IMR-90 (cell line): ENCODE measurements at regions not wholly inside any gene's neighbourhood (a gene's known extent, or its start where the extent isn't known, plus 50 kb on each side); places are given as distances from the start of the nearest gene placed in this dataset.

ENCODE experiments used
- ATAC-seq: fragments of 200-7000 bp; cut with Tn5 transposase; 2 replicates; pipeline ENCODE4 v1.9.1; 2020; ENCODE audit warnings: low read depth, mild to moderate bottlenecking, moderate library complexity
- BruUV-seq: library from RNA; stranded (reverse); fragments of 400-500 nt; replicated peaks from 2 replicates; lab custom pipeline; 2021; lab: Mats Ljungman, UMichigan
- CTCF ChIA-PET: fragments of 300-600 bp; formaldehyde crosslinking; extraction: SDS; loops from one replicate; lab custom pipeline; 2021; ENCODE audit warnings: antibody characterized with exemption; lab: Yijun Ruan, JAX
- POLR2A ChIA-PET: fragments of 300-600 bp; sonication (Branson Sonifier 250); formaldehyde crosslinking; loops from one replicate; lab custom pipeline; 2022; ENCODE audit warnings: antibody characterized with exemption; ENCODE audit not compliant: unreplicated experiment; lab: Charles Lee
- DNase-seq: peaks from one replicate; pipeline ENCODE4 v3.0.0; 2013
- H2AFZ ChIP-seq: replicated peaks from 2 replicates; pipeline ENCODE3; 2013; ENCODE audit warnings: low read length, mild to moderate bottlenecking; ENCODE audit not compliant: poor library complexity
- H2AK5ac ChIP-seq: 2 replicates; pipeline ENCODE4 v1.6.1; 2013; ENCODE audit warnings: low read depth, low read length, inconsistent platforms
- H2AK9ac ChIP-seq: replicated peaks from 2 replicates; pipeline ENCODE3; 2013; ENCODE audit warnings: mild to moderate bottlenecking, low read depth, low read length, moderate library complexity; ENCODE audit not compliant: poor library complexity
- H2BK120ac ChIP-seq: 2 replicates; pipeline ENCODE4 v1.6.1; 2013; ENCODE audit warnings: low read depth, low read length, inconsistent platforms
- H2BK15ac ChIP-seq: 3 replicates; pipeline ENCODE4 v1.6.1; 2013; ENCODE audit warnings: low read depth, low read length, inconsistent platforms
- H2BK20ac ChIP-seq: 2 replicates; pipeline ENCODE4 v1.6.1; 2013; ENCODE audit warnings: low read depth, mild to moderate bottlenecking, inconsistent platforms, low read length, moderate library complexity
- H2BK5ac ChIP-seq: 2 replicates; pipeline ENCODE4 v1.6.1; 2013; ENCODE audit warnings: mild to moderate bottlenecking, low read depth, low read length, inconsistent platforms; ENCODE audit not compliant: poor library complexity, severe bottlenecking
- H3K14ac ChIP-seq: replicated peaks from 2 replicates; pipeline ENCODE4 v1.6.1; 2013; ENCODE audit warnings: low read depth, low read length, inconsistent platforms
- H3K18ac ChIP-seq: 2 replicates; pipeline ENCODE4 v1.6.1; 2013; ENCODE audit warnings: low read depth, low read length, control low read depth
- H3K23ac ChIP-seq: 2 replicates; pipeline ENCODE4 v1.6.1; 2013; ENCODE audit warnings: low read depth, low read length, inconsistent platforms
- H3K27ac ChIP-seq: 2 replicates; pipeline ENCODE4 v1.5.1; 2013; ENCODE audit warnings: mild to moderate bottlenecking, control low read depth, low read length; ENCODE audit not compliant: insufficient read depth
- H3K27me3 ChIP-seq: 2 replicates; pipeline ENCODE4 v1.6.1; 2013; ENCODE audit warnings: low read length; ENCODE audit not compliant: control insufficient read depth, insufficient read depth
- H3K36me3 ChIP-seq: 2 replicates; pipeline ENCODE4 v1.6.1; 2013; ENCODE audit warnings: low read length, mixed read lengths; ENCODE audit not compliant: control insufficient read depth, insufficient read depth
- H3K4ac ChIP-seq: 2 replicates; pipeline ENCODE4 v1.6.1; 2013; ENCODE audit warnings: low read depth, low read length, inconsistent platforms
- H3K4me1 ChIP-seq: 2 replicates; pipeline ENCODE4 v1.6.1; 2013; ENCODE audit warnings: low read length, mixed read lengths; ENCODE audit not compliant: control insufficient read depth, insufficient read depth
- H3K4me2 ChIP-seq: 2 replicates; pipeline ENCODE4 v1.6.1; 2013; ENCODE audit warnings: low read depth, mild to moderate bottlenecking, control low read depth, low read length, moderate library complexity
- H3K4me3 ChIP-seq: 2 replicates; pipeline ENCODE4 v1.5.1; 2013; ENCODE audit warnings: low read depth, mild to moderate bottlenecking, control low read depth, low read length, moderate library complexity; ENCODE audit not compliant: insufficient read depth
- H3K56ac ChIP-seq: 2 replicates; pipeline ENCODE4 v1.6.1; 2013; ENCODE audit warnings: low read length, inconsistent platforms; ENCODE audit not compliant: insufficient read depth; ENCODE audit errors: extremely low read depth
- H3K79me1 ChIP-seq, 2 experiments: 2 replicates each; pipeline ENCODE4 v1.6.1; 2013; ENCODE audit warnings: low read length in 2 of 2, inconsistent platforms in 1 of 2, low read depth in 1 of 2
- H3K9ac ChIP-seq: 2 replicates; pipeline ENCODE4 v1.6.1; 2013; ENCODE audit warnings: low read depth, low read length, control low read depth
- H3K9me1 ChIP-seq: 2 replicates; pipeline ENCODE4 v1.6.1; 2013; ENCODE audit warnings: low read length, inconsistent platforms; ENCODE audit not compliant: insufficient read depth
- H3K9me3 ChIP-seq: 2 replicates; pipeline ENCODE4 v1.6.1; 2013; ENCODE audit warnings: low read length; ENCODE audit not compliant: control insufficient read depth, insufficient read depth
- H4K20me1 ChIP-seq: 2 replicates; pipeline ENCODE4 v1.6.1; 2013; ENCODE audit warnings: low read length, inconsistent platforms; ENCODE audit not compliant: insufficient read depth
- H4K5ac ChIP-seq: 2 replicates; pipeline ENCODE4 v1.6.1; 2013; ENCODE audit warnings: mild to moderate bottlenecking, low read depth, low read length, control low read depth
- H4K8ac ChIP-seq, 2 experiments: 2 replicates each; pipeline ENCODE4 v1.6.1; 2013; ENCODE audit warnings: low read depth in 2 of 2, low read length in 2 of 2, control low read depth in 1 of 2, inconsistent platforms in 1 of 2
- H4K91ac ChIP-seq: 2 replicates; pipeline ENCODE4 v1.6.1; 2013; ENCODE audit warnings: low read depth, low read length, inconsistent platforms; ENCODE audit not compliant: insufficient read depth
- BHLHE40 ChIP-seq: fragments of 150-350 bp; IDR thresholded peaks from 2 replicates; pipeline ENCODE4 v1.6.1; 2016; ENCODE audit warnings: mild to moderate bottlenecking, low read depth, low read length
- CEBPB ChIP-seq: IDR thresholded peaks from 2 replicates; pipeline ENCODE4 v1.6.1; 2012; ENCODE audit warnings: low read depth, low read length, improper control_type of control experiment
- CHD1 ChIP-seq: IDR thresholded peaks from 2 replicates; pipeline ENCODE4 v1.6.1; 2012; ENCODE audit warnings: low read depth, low read length, improper control_type of control experiment
- CTCF ChIP-seq: conservative IDR thresholded peaks from 2 replicates; pipeline ENCODE4 v1.5.1; 2012; ENCODE audit warnings: mild to moderate bottlenecking, low read depth, low read length, improper control_type of control experiment
- ELK1 ChIP-seq: fragments of 150-350 bp; IDR thresholded peaks from 2 replicates; pipeline ENCODE4 v1.6.1; 2016; ENCODE audit warnings: low read depth, mild to moderate bottlenecking, low read length, moderate library complexity, borderline replicate concordance
- FOS ChIP-seq: fragments of 150-350 bp; IDR thresholded peaks from 2 replicates; pipeline ENCODE4 v1.6.1; 2016; ENCODE audit warnings: low read depth, low read length
- MAFK ChIP-seq: IDR thresholded peaks from 2 replicates; pipeline ENCODE4 v1.6.1; 2012; ENCODE audit warnings: low read depth, low read length, improper control_type of control experiment
- MXI1 ChIP-seq: IDR thresholded peaks from 2 replicates; pipeline ENCODE4 v1.6.1; 2012; ENCODE audit warnings: low read depth, mild to moderate bottlenecking, low read length, moderate library complexity, borderline replicate concordance
- NFE2L2 ChIP-seq: fragments of 150-350 bp; IDR thresholded peaks from 2 replicates; pipeline ENCODE4 v1.6.1; 2016; ENCODE audit warnings: low read depth, mild to moderate bottlenecking, low read length
- POLR2A ChIP-seq: IDR thresholded peaks from 2 replicates; pipeline ENCODE4 v1.6.1; 2012; ENCODE audit warnings: mild to moderate bottlenecking, low read depth, low read length
- RAD21 ChIP-seq: IDR thresholded peaks from 2 replicates; pipeline ENCODE4 v1.6.1; 2012; ENCODE audit warnings: low read length, improper control_type of control experiment
- RCOR1 ChIP-seq: IDR thresholded peaks from 2 replicates; pipeline ENCODE4 v1.6.1; 2012; ENCODE audit warnings: mild to moderate bottlenecking, low read length, improper control_type of control experiment; ENCODE audit not compliant: insufficient replicate concordance
- RFX5 ChIP-seq: IDR thresholded peaks from 2 replicates; pipeline ENCODE4 v1.8.0; 2012; ENCODE audit warnings: low read depth, mild to moderate bottlenecking, low read length, moderate library complexity
- SMC3 ChIP-seq: fragments of 150-350 bp; IDR thresholded peaks from 2 replicates; pipeline ENCODE4 v1.6.1; 2016; ENCODE audit warnings: low read depth, mild to moderate bottlenecking, antibody characterized with exemption, low read length, moderate library complexity
- USF2 ChIP-seq: fragments of 150-350 bp; IDR thresholded peaks from 2 replicates; pipeline ENCODE4 v1.6.1; 2017; ENCODE audit warnings: mild to moderate bottlenecking, antibody characterized with exemption, low read length, low read depth
- WGBS, 2 experiments: methylation state at CpG; one replicate each; pipeline versions ENCODE4 v1.1.5 to v1.1.7; 2013; ENCODE audit warnings: missing lambda C conversion rate in 2 of 2; ENCODE audit not compliant: insufficient read length in 1 of 2; ENCODE audit errors: extremely low coverage in 2 of 2; 5-methylcytosine and 5-hydroxymethylcytosine counted together
- dilution Hi-C: fragments of 300-500 bp; cut with HindIII; formaldehyde crosslinking; loops from one replicate; pipeline ENCODE4 v1.14.3; 2018; ENCODE audit warnings: low sequenced_read_pairs; ENCODE audit not compliant: unreplicated experiment
- in situ Hi-C: fragments of 300-500 bp; cut with MboI; formaldehyde crosslinking; loops from 3 replicates; pipeline ENCODE4 v1.14.3; 2019; ENCODE audit warnings: low sequenced_read_pairs, inconsistent platforms, mixed read lengths
- intact Hi-C: fragments of 100-400 bp; cut with micrococcal nuclease; formaldehyde crosslinking; loops from 2 replicates; pipeline ENCODE4 v1.10.0; 2022

- Histone ChIP-seq H3K9me3 (no peaks in the 10 kb centered on the region), H2BK20ac (peak overlapping the region; percentile 92), H3K56ac (no peak overlapping the region), H3K23ac (0 out of 2 replicates have a peak overlapping the region, but pooled peaks have one; percentile 82), H3K14ac (peak overlapping the region; percentile 84), H2AFZ (no peak overlapping the region), H3K9me1 (peaks cover 17% of the 10 kb centered on the region), H3K4ac (peak overlapping the region; percentile 90), H3K27ac (0 out of 2 replicates have a peak overlapping the region, but pooled peaks have one; percentile 1), H4K91ac (peak overlapping the region; percentile 87), H3K4me1 (peaks cover 33% of the 10 kb centered on the region), H3K36me3 (no peaks in the 10 kb centered on the region), H2AK5ac (peak overlapping the region; percentile 88; the same call in 1 of the 2 replicates), H2BK15ac (peak overlapping the region; percentile 92; the same call in 2 of the 3 replicates), H3K9ac (no peak overlapping the region), H2BK5ac (peak overlapping the region; percentile 96), H3K27me3 (no peaks in the 10 kb centered on the region), H4K20me1 (no peaks in the 10 kb centered on the region), H2BK120ac (peak overlapping the region; percentile 94), H2AK9ac (peak overlapping the region; percentile 33), H4K8ac (peak overlapping the region; percentile 51 to 88; a peak in 2 of 4 replicates), H4K5ac (peak overlapping the region; percentile 88; the same call in 1 of the 2 replicates), H3K4me2 (no peak overlapping the region), H3K18ac (peak overlapping the region; percentile 97), H3K4me3 (no peak overlapping the region), H3K79me1 (no peaks in the 10 kb centered on the region)
- dilution Hi-C loops = no loop called here
- POLR2A ChIA-PET = interaction anchor here (0.6 kb wide), 1 partner anchor 191 kb away, joined by 3 read pairs; no protein-coding TSS in a partner anchor
- no peak for TF ChIP-seq RAD21
- no peak for TF ChIP-seq FOS
- TF ChIP-seq RFX5 = no peak
- TF ChIP-seq ELK1 = no peak
- no peak for TF ChIP-seq CEBPB
- TF ChIP-seq RCOR1 = no peak
- TF ChIP-seq CTCF = no peak
- no peak for TF ChIP-seq POLR2A
- TF ChIP-seq USF2 = no peak
- no peak for TF ChIP-seq BHLHE40
- TF ChIP-seq SMC3 = no peak
- no peak for TF ChIP-seq MXI1
- no peak for TF ChIP-seq MAFK
- no peak for TF ChIP-seq CHD1
- no peak for TF ChIP-seq NFE2L2
- no TSS peak for BruUV-seq
- DNase-seq (no peak), ATAC-seq (no peak)
- CTCF ChIA-PET = no interaction called here
- WGBS, 2 experiments = 100% methylated on average over 1 of the region's 3 CpGs; no CpG with 5 or more reads in 1 of the 2 experiments
- intact Hi-C loops = no loop called here
- in situ Hi-C loops = loop anchor here (25.0 kb wide), 1 partner anchor 544 kb away; no protein-coding TSS in a partner anchor
These were observed 207.2 kb downstream of the ZNF365 start for GRCh38 chr10:62581351-62581750.
